PC-3 (cell line): ENCODE measurements at regions not wholly inside any gene's neighbourhood (a gene's known extent, or its start where the extent isn't known, plus 50 kb on each side); places are given as distances from the start of the nearest gene placed in this dataset.

Source experiments
- ATAC-seq: fragments of 200-7000 bp; cut with Tn5 transposase; 2 replicates; pipeline ENCODE4 v1.9.1; 2020; ENCODE audit warnings: mild to moderate bottlenecking, moderate library complexity
- BruUV-seq: library from RNA; stranded (reverse); fragments of 400-500 nt; replicated peaks from 2 replicates; lab custom pipeline; 2021; lab: Mats Ljungman, UMichigan
- CTCF ChIA-PET: fragments of 300-600 bp; sonication (Branson Sonifier 250); formaldehyde crosslinking; loops from one replicate; lab custom pipeline; 2022; ENCODE audit warnings: antibody characterized with exemption; lab: Charles Lee
- POLR2A ChIA-PET: fragments of 300-600 bp; sonication (Branson Sonifier 250); formaldehyde crosslinking; loops from one replicate; lab custom pipeline; 2022; ENCODE audit warnings: antibody characterized with exemption; ENCODE audit not compliant: unreplicated experiment; lab: Charles Lee
- DNase-seq: peaks from one replicate; pipeline ENCODE4 v3.0.0-alpha.2; 2015
- H2AFZ ChIP-seq: fragments of 300-600 bp; sonication (generic); 2 replicates; pipeline ENCODE4 v1.6.0; 2016; ENCODE audit warnings: antibody characterized with exemption, low read length
- H3F3A ChIP-seq: fragments of 300-600 bp; sonication (generic); one replicate; pipeline ENCODE4 v1.6.0; 2017; ENCODE audit warnings: antibody characterized with exemption, low read length, control low read depth, mild to moderate bottlenecking; ENCODE audit not compliant: unreplicated experiment
- H3K27ac ChIP-seq: fragments of 300-600 bp; sonication (generic); 2 replicates; pipeline ENCODE4 v1.5.1; 2016; ENCODE audit warnings: mild to moderate bottlenecking, low read length
- H3K27me3 ChIP-seq: fragments of 300-600 bp; sonication (generic); 2 replicates; pipeline ENCODE4 v1.6.1; 2016; ENCODE audit warnings: low read length, mixed read lengths
- H3K36me3 ChIP-seq: fragments of 300-600 bp; sonication (generic); 2 replicates; pipeline ENCODE4 v1.6.1; 2016; ENCODE audit warnings: low read depth, mixed run types, low read length, mixed read lengths
- H3K4me1 ChIP-seq: fragments of 300-600 bp; sonication (generic); 2 replicates; pipeline ENCODE4 v1.5.1; 2016; ENCODE audit warnings: low read length; ENCODE audit not compliant: insufficient read depth
- H3K4me2 ChIP-seq: fragments of 300-600 bp; sonication (generic); 2 replicates; pipeline ENCODE4 v1.6.0; 2016; ENCODE audit warnings: low read length
- H3K4me3 ChIP-seq: fragments of 300-600 bp; sonication (generic); 2 replicates; pipeline ENCODE4 v1.5.1; 2016; ENCODE audit warnings: mild to moderate bottlenecking, low read length, mixed read lengths
- H3K79me2 ChIP-seq: fragments of 300-600 bp; sonication (generic); 2 replicates; pipeline ENCODE4 v1.6.1; 2017; ENCODE audit warnings: low read length, mixed read lengths
- H3K9ac ChIP-seq: fragments of 300-600 bp; sonication (generic); 2 replicates; pipeline ENCODE4 v1.6.0; 2016; ENCODE audit warnings: mild to moderate bottlenecking, low read length
- H3K9me2 ChIP-seq: fragments of 300-600 bp; sonication (generic); replicated peaks from 2 replicates; pipeline ENCODE4 v1.6.1; 2016; ENCODE audit warnings: mixed run types, low read length, mixed read lengths
- H3K9me3 ChIP-seq: fragments of 300-600 bp; sonication (generic); 2 replicates; pipeline ENCODE4 v1.6.1; 2016; ENCODE audit warnings: low read length, mixed read lengths
- H4K20me1 ChIP-seq: fragments of 300-600 bp; sonication (generic); 2 replicates; pipeline ENCODE4 v1.6.1; 2016; ENCODE audit warnings: low read length, mixed read lengths
- EZH2 ChIP-seq: fragments of 300-600 bp; sonication (generic); IDR thresholded peaks from one replicate; pipeline ENCODE4 v1.6.1; 2017; ENCODE audit warnings: antibody characterized with exemption, mild to moderate bottlenecking, low read length; ENCODE audit not compliant: unreplicated experiment
- EZH2phosphoT487 ChIP-seq: fragments of 300-600 bp; sonication (generic); IDR thresholded peaks from 2 replicates; pipeline ENCODE4 v1.6.1; 2018; ENCODE audit warnings: mild to moderate bottlenecking, antibody characterized with exemption, low read length, borderline replicate concordance
- intact Hi-C: fragments of 100-400 bp; cut with micrococcal nuclease; formaldehyde crosslinking; loops from 2 replicates; pipeline ENCODE4 v1.9.0; 2023
- TF ChIP-seq, protein P1 (sequence below): fragments of 300-600 bp; sonication (generic); conservative IDR thresholded peaks from 2 replicates; pipeline ENCODE4 v1.5.1; 2017; ENCODE audit warnings: antibody characterized with exemption, low read depth, mild to moderate bottlenecking, low read length

DNA sequence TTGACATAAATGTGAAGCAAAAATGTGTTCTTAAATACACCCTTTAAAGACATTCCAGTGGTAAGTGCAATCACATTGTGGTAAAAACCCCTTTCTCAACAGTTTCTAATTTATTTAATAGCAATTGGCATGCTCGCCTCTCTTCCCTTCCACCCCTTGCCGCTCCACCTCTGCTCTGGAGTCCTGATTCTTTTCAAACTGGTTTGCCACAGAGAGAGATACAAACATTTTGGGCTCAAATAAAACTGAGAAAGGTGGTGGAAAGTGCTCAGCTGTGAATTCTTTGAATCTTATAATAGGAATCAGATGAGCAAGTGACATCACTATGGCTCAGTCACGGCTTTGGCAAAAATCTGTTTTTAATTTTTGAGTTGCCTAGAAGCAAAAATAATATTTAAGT is 993.9 kb downstream of the GALC start:
- H3K36me3 ChIP-seq, result no peaks in the 10 kb centered on the region
- H3K4me2 ChIP-seq, result no peak overlapping the region
- H3K27me3 ChIP-seq, result no peaks in the 10 kb centered on the region
- intact Hi-C loops, result no loop called here
- TF ChIP-seq EZH2 (no peak), EZH2phosphoT487 (no peak)
- TF ChIP-seq, protein P1, sequence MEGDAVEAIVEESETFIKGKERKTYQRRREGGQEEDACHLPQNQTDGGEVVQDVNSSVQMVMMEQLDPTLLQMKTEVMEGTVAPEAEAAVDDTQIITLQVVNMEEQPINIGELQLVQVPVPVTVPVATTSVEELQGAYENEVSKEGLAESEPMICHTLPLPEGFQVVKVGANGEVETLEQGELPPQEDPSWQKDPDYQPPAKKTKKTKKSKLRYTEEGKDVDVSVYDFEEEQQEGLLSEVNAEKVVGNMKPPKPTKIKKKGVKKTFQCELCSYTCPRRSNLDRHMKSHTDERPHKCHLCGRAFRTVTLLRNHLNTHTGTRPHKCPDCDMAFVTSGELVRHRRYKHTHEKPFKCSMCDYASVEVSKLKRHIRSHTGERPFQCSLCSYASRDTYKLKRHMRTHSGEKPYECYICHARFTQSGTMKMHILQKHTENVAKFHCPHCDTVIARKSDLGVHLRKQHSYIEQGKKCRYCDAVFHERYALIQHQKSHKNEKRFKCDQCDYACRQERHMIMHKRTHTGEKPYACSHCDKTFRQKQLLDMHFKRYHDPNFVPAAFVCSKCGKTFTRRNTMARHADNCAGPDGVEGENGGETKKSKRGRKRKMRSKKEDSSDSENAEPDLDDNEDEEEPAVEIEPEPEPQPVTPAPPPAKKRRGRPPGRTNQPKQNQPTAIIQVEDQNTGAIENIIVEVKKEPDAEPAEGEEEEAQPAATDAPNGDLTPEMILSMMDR, result no peak
- no peak for ATAC-seq
- H3K9me3 ChIP-seq, result peaks cover 7% of the 10 kb centered on the region; the same call in 1 of the 2 replicates
- H3F3A ChIP-seq, result no peaks in the 10 kb centered on the region
- no peak overlapping the region for H3K27ac ChIP-seq
- no peak for DNase-seq
- H3K4me1 ChIP-seq, result no peaks in the 10 kb centered on the region
- no TSS peak for BruUV-seq
- POLR2A ChIA-PET, result no interaction called here
- no peaks in the 10 kb centered on the region for H4K20me1 ChIP-seq
- H3K9ac ChIP-seq, result no peak overlapping the region
- no peaks in the 10 kb centered on the region for H3K9me2 ChIP-seq
- no peak overlapping the region for H3K4me3 ChIP-seq
- CTCF ChIA-PET, result no interaction called here
- no peaks in the 10 kb centered on the region for H3K79me2 ChIP-seq
- no peak overlapping the region for H2AFZ ChIP-seq

DNA sequence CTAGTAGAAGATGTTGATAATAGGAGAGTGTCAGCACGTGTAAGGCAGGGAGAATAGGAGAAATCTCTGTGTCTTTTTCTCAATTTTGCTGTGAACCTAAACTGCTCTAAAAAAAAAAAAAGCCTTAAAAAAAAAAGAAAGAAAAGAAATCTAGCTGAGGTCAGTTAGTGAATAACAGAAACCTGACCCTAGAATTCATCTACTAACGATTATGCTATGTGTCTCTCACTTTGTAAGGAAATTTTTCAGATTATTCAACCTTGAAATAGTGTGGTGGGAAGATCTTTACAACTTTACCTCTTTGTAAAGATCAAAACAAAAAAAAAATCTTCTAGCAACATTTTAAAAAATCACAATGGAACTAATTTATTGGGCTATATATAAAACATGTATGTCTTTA is 995.7 kb downstream of the GALC start:
- no peak for DNase-seq
- no peak overlapping the region for H3K27ac ChIP-seq
- ChIA-PET POLR2A (no interaction called here), CTCF (no interaction called here)
- H3K36me3 ChIP-seq, result no peaks in the 10 kb centered on the region
- H2AFZ ChIP-seq, result no peak overlapping the region
- intact Hi-C loops, result no loop called here
- H3K9ac ChIP-seq, result no peak overlapping the region
- no peaks in the 10 kb centered on the region for H3K79me2 ChIP-seq
- no peak overlapping the region for H3K4me3 ChIP-seq
- H3K4me1 ChIP-seq, result no peaks in the 10 kb centered on the region
- H3K9me2 ChIP-seq, result no peaks in the 10 kb centered on the region
- no TSS peak for BruUV-seq
- H3K27me3 ChIP-seq, result no peaks in the 10 kb centered on the region
- TF ChIP-seq EZH2phosphoT487, result no peak
- no peak for TF ChIP-seq EZH2
- TF ChIP-seq, protein P1, result no peak
- H3F3A ChIP-seq, result no peaks in the 10 kb centered on the region
- no peak overlapping the region for H3K4me2 ChIP-seq
- H3K9me3 ChIP-seq, result peaks cover 7% of the 10 kb centered on the region; the same call in 1 of the 2 replicates
- no peak for ATAC-seq
- no peaks in the 10 kb centered on the region for H4K20me1 ChIP-seq

DNA sequence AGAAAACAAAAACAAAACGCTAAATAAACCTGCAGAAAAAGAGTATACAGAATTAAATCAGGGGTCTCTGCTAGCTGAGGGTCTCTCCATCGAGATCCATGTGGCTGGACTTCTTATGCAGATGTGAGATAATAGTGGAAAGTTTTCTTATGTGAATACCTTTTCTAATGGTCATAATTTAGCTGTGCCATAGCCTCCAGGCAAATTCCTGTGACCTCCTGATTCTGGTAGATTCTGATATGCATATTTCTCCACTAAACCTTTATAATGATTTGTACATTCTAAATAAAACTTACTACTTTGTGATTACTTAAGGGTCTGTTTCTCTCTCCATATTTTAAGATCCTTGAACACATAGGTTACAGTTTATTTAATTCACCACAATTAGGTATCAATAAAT is 1002.6 kb downstream of the GALC start:
- ChIA-PET POLR2A (no interaction called here), CTCF (no interaction called here)
- TF ChIP-seq EZH2phosphoT487 (no peak), EZH2 (no peak)
- H4K20me1 ChIP-seq, result no peaks in the 10 kb centered on the region
- H3K79me2 ChIP-seq, result no peaks in the 10 kb centered on the region
- H3K27ac ChIP-seq, result no peak overlapping the region
- no peaks in the 10 kb centered on the region for H3K36me3 ChIP-seq
- DNase-seq (no peak), ATAC-seq (no peak)
- H3F3A ChIP-seq, result no peaks in the 10 kb centered on the region
- intact Hi-C loops, result no loop called here
- BruUV-seq, result no TSS peak
- no peak overlapping the region for H3K4me3 ChIP-seq
- no peak overlapping the region for H3K4me2 ChIP-seq
- H3K9ac ChIP-seq, result no peak overlapping the region
- no peaks in the 10 kb centered on the region for H3K9me2 ChIP-seq
- H2AFZ ChIP-seq, result no peak overlapping the region
- no peaks in the 10 kb centered on the region for H3K4me1 ChIP-seq
- no peaks in the 10 kb centered on the region for H3K27me3 ChIP-seq
- no peaks in the 10 kb centered on the region for H3K9me3 ChIP-seq
